Smooth muscle cell (in vitro differentiated cells): ENCODE measurements at regions not wholly inside any gene's neighbourhood (a gene's known extent, or its start where the extent isn't known, plus 50 kb on each side); places are given as distances from the start of the nearest gene placed in this dataset.

ENCODE experiments used
- DNase-seq: peaks from one replicate; lab custom pipeline; 2025; ENCODE audit not compliant: unreplicated experiment; lab: John Stamatoyannopoulos, UW
- H2AFZ ChIP-seq: fragments of 200-600 bp; sonication (generic); 2 replicates; pipeline ENCODE4 v1.6.0; 2016; ENCODE audit warnings: antibody characterized with exemption, low read depth, mild to moderate bottlenecking
- H3F3A ChIP-seq: fragments of 200-600 bp; sonication (generic); 2 replicates; pipeline ENCODE4 v1.6.0; 2017; ENCODE audit warnings: antibody characterized with exemption, low read depth
- H3K27ac ChIP-seq: fragments of 200-600 bp; sonication (generic); 2 replicates; pipeline ENCODE4 v1.5.1; 2016; ENCODE audit warnings: low read depth, mild to moderate bottlenecking
- H3K27me3 ChIP-seq: fragments of 200-600 bp; sonication (generic); 2 replicates; pipeline ENCODE4 v1.6.1; 2016; ENCODE audit warnings: low read depth, mild to moderate bottlenecking
- H3K36me3 ChIP-seq: fragments of 200-600 bp; sonication (generic); 2 replicates; pipeline ENCODE4 v1.5.1; 2016; ENCODE audit warnings: low read depth
- H3K4me1 ChIP-seq: fragments of 200-600 bp; sonication (generic); 2 replicates; pipeline ENCODE4 v1.5.1; 2016; ENCODE audit warnings: low read depth
- H3K4me2 ChIP-seq: fragments of 200-600 bp; sonication (generic); 2 replicates; pipeline ENCODE4 v1.6.0; 2016; ENCODE audit warnings: mild to moderate bottlenecking
- H3K4me3 ChIP-seq: fragments of 200-600 bp; sonication (generic); 2 replicates; pipeline ENCODE4 v1.5.1; 2016; ENCODE audit warnings: mild to moderate bottlenecking
- H3K79me2 ChIP-seq: fragments of 200-600 bp; sonication (generic); 2 replicates; pipeline ENCODE4 v1.6.0; 2016; ENCODE audit warnings: low read depth, mild to moderate bottlenecking
- H3K9ac ChIP-seq: fragments of 200-600 bp; sonication (generic); 2 replicates; pipeline ENCODE4 v1.6.0; 2016; ENCODE audit warnings: low read depth
- H3K9me3 ChIP-seq: fragments of 200-600 bp; sonication (generic); replicated peaks from 2 replicates; pipeline ENCODE4 v1.5.1; 2016; ENCODE audit warnings: low read depth
- H4K20me1 ChIP-seq: fragments of 200-600 bp; sonication (generic); 2 replicates; pipeline ENCODE4 v1.6.0; 2016; ENCODE audit warnings: low read depth
- CTCF ChIP-seq: fragments of 200-600 bp; sonication (generic); IDR thresholded peaks from 2 replicates; pipeline ENCODE4 v1.5.1; 2017; ENCODE audit warnings: borderline replicate concordance, mild to moderate bottlenecking, antibody characterized with exemption; ENCODE audit not compliant: insufficient read depth, poor library complexity, severe bottlenecking
- WGBS: methylation state at CpG from one replicate; pipeline ENCODE4 v1.1.7; 2016; ENCODE audit warnings: low lambda C conversion rate; 5-methylcytosine and 5-hydroxymethylcytosine counted together

GRCh38 chr13:111865046-111865445, 201.9 kb upstream of the SOX1 start:
- no peaks in the 10 kb centered on the region for H3K9me3 ChIP-seq
- H3K27me3 ChIP-seq, result no peaks in the 10 kb centered on the region
- WGBS, result 82% methylated on average over 7 of the region's 7 CpGs

GRCh38 chr13:111865826-111866225, 201.1 kb upstream of the SOX1 start:
- Histone ChIP-seq H3K27ac (no peak overlapping the region), H3K9ac (no peak overlapping the region), H3F3A (no peaks in the 10 kb centered on the region), H3K36me3 (no peaks in the 10 kb centered on the region), H3K27me3 (no peaks in the 10 kb centered on the region), H3K79me2 (no peaks in the 10 kb centered on the region), H3K9me3 (no peaks in the 10 kb centered on the region), H3K4me1 (no peaks in the 10 kb centered on the region), H4K20me1 (no peaks in the 10 kb centered on the region), H3K4me2 (no peak overlapping the region), H2AFZ (no peak overlapping the region), H3K4me3 (no peak overlapping the region)
- no peak for DNase-seq
- no peak for TF ChIP-seq CTCF
- 90% methylated on average over 8 of the region's 8 CpGs for WGBS

More at GRCh38 chr13:111865046-111865445, 201.9 kb upstream of the SOX1 start:
- TF ChIP-seq CTCF, result no peak
- Histone ChIP-seq H3K79me2 (no peaks in the 10 kb centered on the region), H3K4me2 (no peak overlapping the region), H3F3A (no peaks in the 10 kb centered on the region), H2AFZ (no peak overlapping the region), H3K4me1 (no peaks in the 10 kb centered on the region), H3K4me3 (no peak overlapping the region), H3K36me3 (no peaks in the 10 kb centered on the region), H3K9ac (no peak overlapping the region), H4K20me1 (no peaks in the 10 kb centered on the region), H3K27ac (no peak overlapping the region)
- no peak for DNase-seq

GRCh38 chr13:111866731-111867245, 200.2 kb upstream of the SOX1 start:
- H3K9me3 ChIP-seq, result no peaks in the 10 kb centered on the region
- no peak overlapping the region for H3K9ac ChIP-seq
- no peak for TF ChIP-seq CTCF
- peaks cover under 1% of the 10 kb centered on the region for H3K27me3 ChIP-seq
- H3K27ac ChIP-seq, result no peak overlapping the region
- no peaks in the 10 kb centered on the region for H3K36me3 ChIP-seq
- no peaks in the 10 kb centered on the region for H3K79me2 ChIP-seq
- no peak overlapping the region for H2AFZ ChIP-seq
- H3K4me2 ChIP-seq, result no peak overlapping the region
- no peak overlapping the region for H3K4me3 ChIP-seq
- WGBS, result 90% methylated on average over 11 of the region's 11 CpGs
- no peaks in the 10 kb centered on the region for H3F3A ChIP-seq
- no peaks in the 10 kb centered on the region for H3K4me1 ChIP-seq
- H4K20me1 ChIP-seq, result no peaks in the 10 kb centered on the region
- DNase-seq, result no peak

GRCh38 chr13:111867657-111868056, 199.3 kb upstream of the SOX1 start:
- Histone ChIP-seq H3K9me3 (no peaks in the 10 kb centered on the region), H3K27me3 (peaks cover 6% of the 10 kb centered on the region), H2AFZ (no peak overlapping the region), H3F3A (no peaks in the 10 kb centered on the region), H3K9ac (no peak overlapping the region), H3K79me2 (no peaks in the 10 kb centered on the region), H3K27ac (no peak overlapping the region), H3K4me3 (no peak overlapping the region), H3K4me1 (no peaks in the 10 kb centered on the region), H4K20me1 (no peaks in the 10 kb centered on the region), H3K36me3 (no peaks in the 10 kb centered on the region), H3K4me2 (no peak overlapping the region)
- 84% methylated on average over 1 of the region's 1 CpG for WGBS
- no peak for TF ChIP-seq CTCF
- no peak for DNase-seq
